GM12892 (cell line): ENCODE measurements at regions not wholly inside any gene's neighbourhood (a gene's known extent, or its start where the extent isn't known, plus 50 kb on each side); places are given as distances from the start of the nearest gene placed in this dataset.

Experiments
- POLR2A ChIP-seq: IDR thresholded peaks from 2 replicates; pipeline ENCODE4 v1.6.1; 2011; ENCODE audit warnings: low read depth, low read length, control low read depth
- POLR2AphosphoS5 ChIP-seq: IDR thresholded peaks from 2 replicates; pipeline ENCODE4 v1.6.1; 2011; ENCODE audit warnings: low read depth, low read length, control low read depth

GRCh38 chr20:20955892-20956291 lies 150.3 kb downstream of the LINC00237 start:
- TF ChIP-seq POLR2A (no peak), POLR2AphosphoS5 (no peak)
